Fibroblast of gingiva (primary cell): ENCODE measurements at regions not wholly inside any gene's neighbourhood (a gene's known extent, or its start where the extent isn't known, plus 50 kb on each side); places are given as distances from the start of the nearest gene placed in this dataset.
"Not testable (repeated sequence)": the region's sequence is repeated elsewhere in the genome, so short reads cannot be mapped to it uniquely, and the experiment has no call there.

Experiments used
- DNase-seq: peaks from one replicate; pipeline ENCODE4 v3.0.0-alpha.2; 2011; ENCODE audit warnings: low read depth

- DNase-seq = no peak
Measured at GRCh38 chr18:54662986-54663385, 71.9 kb downstream of the DYNAP start.

GRCh38 chr18:54669701-54670100 lies 78.7 kb downstream of the DYNAP start:
- DNase-seq = not testable (repeated sequence)

GRCh38 chr18:54671291-54671881 lies 80.3 kb downstream of the DYNAP start:
- peak; percentile 30 for DNase-seq

- no peak for DNase-seq
Measured at GRCh38 chr18:54672109-54672508, 81.1 kb downstream of the DYNAP start.

- DNase-seq = no peak
Measured at GRCh38 chr18:54672846-54673475, 81.9 kb downstream of the DYNAP start.

- DNase-seq = no peak
Measured at GRCh38 chr18:54673936-54674335, 82.9 kb downstream of the DYNAP start.

GRCh38 chr18:54675076-54675475 lies 84.0 kb downstream of the DYNAP start:
- no peak for DNase-seq

GRCh38 chr18:54679318-54680149 lies 88.5 kb downstream of the DYNAP start:
- peak; percentile 77 for DNase-seq

- DNase-seq = peak; percentile 33
Measured at GRCh38 chr18:54684784-54685183, 93.7 kb downstream of the DYNAP start.

GRCh38 chr18:54689319-54689718 lies 98.3 kb downstream of the DYNAP start:
- no peak for DNase-seq

- DNase-seq = peak; percentile 31
Measured at GRCh38 chr18:54690198-54690597, 99.2 kb downstream of the DYNAP start.

- DNase-seq = no peak
Measured at GRCh38 chr18:54692463-54692862, 101.4 kb downstream of the DYNAP start.

- DNase-seq = peak; percentile 61
Measured at GRCh38 chr18:54696616-54697293, 105.7 kb downstream of the DYNAP start.

GRCh38 chr18:54700580-54700979 lies 109.5 kb downstream of the DYNAP start:
- DNase-seq = no peak

GRCh38 chr18:54702686-54703085 lies 111.6 kb downstream of the DYNAP start:
- DNase-seq = peak; percentile 72

GRCh38 chr18:54710074-54710899 lies 118.0 kb upstream of the RAB27B start:
- DNase-seq = no peak

GRCh38 chr18:54710900-54711281 lies 117.4 kb upstream of the RAB27B start:
- DNase-seq = no peak

- peak; percentile 57 for DNase-seq
Measured at GRCh38 chr18:54712306-54712705, 116.0 kb upstream of the RAB27B start.

- no peak for DNase-seq
Measured at GRCh38 chr18:54712758-54713157, 115.5 kb upstream of the RAB27B start.

- DNase-seq = no peak
Measured at GRCh38 chr18:54713386-54713785, 114.9 kb upstream of the RAB27B start.

GRCh38 chr18:54714851-54715250 lies 113.4 kb upstream of the RAB27B start:
- DNase-seq = no peak

- DNase-seq = no peak
Measured at GRCh38 chr18:54716586-54716985, 111.7 kb upstream of the RAB27B start.
